GM12878 (cell line): ENCODE measurements at regions not wholly inside any gene's neighbourhood (a gene's known extent, or its start where the extent isn't known, plus 50 kb on each side); places are given as distances from the start of the nearest gene placed in this dataset.
"Not testable (repeated sequence)": the region's sequence is repeated elsewhere in the genome, so short reads cannot be mapped to it uniquely, and the experiment has no call there.

Source experiments
- ATAC-seq: fragments of 200-7000 bp; cut with Tn5 transposase; 3 replicates; pipeline ENCODE4 v1.9.1; 2020; ENCODE audit warnings: mild to moderate bottlenecking, moderate library complexity
- BruUV-seq: library from RNA; stranded (reverse); fragments of 400-500 nt; replicated peaks from 2 replicates; lab custom pipeline; 2021; lab: Mats Ljungman, UMichigan
- CTCF ChIA-PET: fragments of 300-600 bp; sonication (Branson Sonifier 250); formaldehyde crosslinking; extraction: SDS; loops from one replicate; lab custom pipeline; 2021; ENCODE audit warnings: inconsistent platforms; lab: Yijun Ruan, JAX
- POLR2A ChIA-PET: fragments of 350-600 bp; formaldehyde crosslinking; extraction: SDS; loops from one replicate; lab custom pipeline; 2021; ENCODE audit warnings: inconsistent platforms; lab: Charles Lee
- RAD21 ChIA-PET: fragments of 300-600 bp; sonication (Branson Sonifier 250); formaldehyde crosslinking; loops from one replicate; lab custom pipeline; 2023; ENCODE audit warnings: antibody characterized with exemption; ENCODE audit not compliant: unreplicated experiment; lab: Charles Lee
- SMC1A ChIA-PET: fragments of 300-600 bp; sonication (Branson Sonifier 250); formaldehyde crosslinking; loops from one replicate; lab custom pipeline; 2023; ENCODE audit not compliant: unreplicated experiment, uncharacterized antibody; lab: Charles Lee
- DNase-seq: peaks from one replicate; pipeline ENCODE4 v3.0.0-alpha.2; 2011; ENCODE audit warnings: low read depth, low spot score
- FAIRE-seq: peaks from 3 replicates; lab custom pipeline; 2011; peaks lifted over from hg19 to GRCh38; lab: Jason Lieb, UNC
- H2AFZ ChIP-seq: 2 replicates; pipeline ENCODE4 v1.6.0; 2011; ENCODE audit warnings: low read depth, low read length, control low read depth; ENCODE audit not compliant: control insufficient read depth
- H3K27ac ChIP-seq: 2 replicates; pipeline ENCODE4 v1.5.1; 2011; ENCODE audit warnings: control low read depth; ENCODE audit not compliant: control insufficient read depth, insufficient read depth
- H3K27me3 ChIP-seq, 2 experiments: replicated peaks in 1 of 2; 2 replicates each; pipeline versions ENCODE4 v1.6.0 to v1.6.1; 2011; ENCODE audit warnings: low read length in 1 of 2; ENCODE audit not compliant: control insufficient read depth in 2 of 2, insufficient read depth in 2 of 2
- H3K36me3 ChIP-seq, 2 experiments: 2 replicates each; pipeline ENCODE4 v1.5.1; 2011; ENCODE audit warnings: low read length in 1 of 2; ENCODE audit not compliant: control insufficient read depth in 2 of 2, insufficient read depth in 2 of 2
- H3K4me1 ChIP-seq: 2 replicates; pipeline ENCODE4 v1.6.1; 2011; ENCODE audit warnings: mild to moderate bottlenecking, low read length, moderate library complexity, mixed read lengths; ENCODE audit not compliant: control insufficient read depth, insufficient read depth
- H3K4me2 ChIP-seq: 2 replicates; pipeline ENCODE4 v1.6.0; 2011; ENCODE audit warnings: control low read depth; ENCODE audit not compliant: control insufficient read depth, insufficient read depth
- H3K4me3 ChIP-seq: fragments of 200-600 bp; sonication (generic); 2 replicates; pipeline ENCODE4 v1.5.1; 2016
- H3K79me2 ChIP-seq: 2 replicates; pipeline ENCODE4 v1.6.0; 2011; ENCODE audit warnings: low read length; ENCODE audit not compliant: control insufficient read depth, insufficient read depth
- H3K9ac ChIP-seq: 2 replicates; pipeline ENCODE4 v1.8.0; 2011; ENCODE audit warnings: low read length, control low read depth, mixed read lengths; ENCODE audit not compliant: control insufficient read depth, insufficient read depth
- H3K9me3 ChIP-seq: replicated peaks from 3 replicates; pipeline ENCODE4 v1.5.1; 2011; ENCODE audit warnings: mild to moderate bottlenecking, low read length; ENCODE audit not compliant: control insufficient read depth, insufficient read depth
- H4K20me1 ChIP-seq: 2 replicates; pipeline ENCODE4 v1.6.0; 2011; ENCODE audit not compliant: control insufficient read depth, insufficient read depth
- WGBS: methylation state at CpG from one replicate; pipeline ENCODE4 v1.1.6; 2016; ENCODE audit warnings: low lambda C conversion rate; ENCODE audit not compliant: insufficient replicate concordance, insufficient coverage; ENCODE audit errors: missing lambda C conversion rate; 5-methylcytosine and 5-hydroxymethylcytosine counted together
- in situ Hi-C: fragments of 300-500 bp; cut with MboI; formaldehyde crosslinking; loops from 9 replicates; pipeline ENCODE4 v1.14.3; 2018; ENCODE audit warnings: mixed read lengths
- intact Hi-C: fragments of 100-400 bp; cut with micrococcal nuclease; formaldehyde crosslinking; loops from one replicate; pipeline ENCODE4 v1.14.2; 2022; ENCODE audit not compliant: unreplicated experiment

- FAIRE-seq, SMC1A ChIA-PET, CTCF ChIA-PET, H2AFZ ChIP-seq, H3K27me3 ChIP-seq, DNase-seq, POLR2A ChIA-PET, in situ Hi-C loops, H3K4me3 ChIP-seq, H3K4me1 ChIP-seq, H4K20me1 ChIP-seq, H3K79me2 ChIP-seq, H3K4me2 ChIP-seq, intact Hi-C loops, H3K27ac ChIP-seq, RAD21 ChIA-PET, H3K36me3 ChIP-seq, BruUV-seq, H3K9me3 ChIP-seq, H3K9ac ChIP-seq, ATAC-seq: not testable (repeated sequence)
- no CpG with 5 or more reads among the region's 5 CpGs for WGBS
Measured at GRCh38 chr16:32876718-32877117, 200.8 kb upstream of the TP53TG3 start.

GRCh38 chr16:32873783-32874182 is 197.8 kb upstream of the TP53TG3 start:
- ATAC-seq, H3K27me3 ChIP-seq, H4K20me1 ChIP-seq, H3K79me2 ChIP-seq, CTCF ChIA-PET, intact Hi-C loops, H3K4me1 ChIP-seq, H3K9ac ChIP-seq, H3K4me3 ChIP-seq, FAIRE-seq, POLR2A ChIA-PET, H3K9me3 ChIP-seq, DNase-seq, BruUV-seq, in situ Hi-C loops, H3K27ac ChIP-seq, H3K36me3 ChIP-seq, H3K4me2 ChIP-seq, SMC1A ChIA-PET, RAD21 ChIA-PET, H2AFZ ChIP-seq: not testable (repeated sequence)
- WGBS: no CpG with 5 or more reads among the region's 10 CpGs

GRCh38 chr16:32873120-32873519 is 197.2 kb upstream of the TP53TG3 start:
- no CpG with 5 or more reads among the region's 8 CpGs for WGBS

GRCh38 chr16:32870628-32871027 is 194.7 kb upstream of the TP53TG3 start:
- H3K4me1 ChIP-seq, BruUV-seq, H3K9me3 ChIP-seq, H3K79me2 ChIP-seq, H3K4me2 ChIP-seq, H3K27me3 ChIP-seq, H4K20me1 ChIP-seq, SMC1A ChIA-PET, ATAC-seq, intact Hi-C loops, H3K27ac ChIP-seq, RAD21 ChIA-PET, DNase-seq, H3K36me3 ChIP-seq, CTCF ChIA-PET, H3K9ac ChIP-seq, POLR2A ChIA-PET, in situ Hi-C loops, H2AFZ ChIP-seq, FAIRE-seq, H3K4me3 ChIP-seq: not testable (repeated sequence)
- WGBS: no CpG with 5 or more reads among the region's 17 CpGs

More at GRCh38 chr16:32873120-32873519, 197.2 kb upstream of the TP53TG3 start:
- H2AFZ ChIP-seq, DNase-seq, SMC1A ChIA-PET, POLR2A ChIA-PET, H3K27ac ChIP-seq, RAD21 ChIA-PET, in situ Hi-C loops, intact Hi-C loops, H3K9ac ChIP-seq, H3K79me2 ChIP-seq, ATAC-seq, H3K4me2 ChIP-seq, FAIRE-seq, H3K27me3 ChIP-seq, H4K20me1 ChIP-seq, H3K9me3 ChIP-seq, CTCF ChIA-PET, H3K4me1 ChIP-seq, H3K4me3 ChIP-seq, H3K36me3 ChIP-seq, BruUV-seq: not testable (repeated sequence)
